ENCODE measurements at regions not wholly inside any gene's neighbourhood (a gene's known extent, or its start where the extent isn't known, plus 50 kb on each side); places are given as distances from the start of the nearest gene placed in this dataset.

GRCh38 chr6:41425511-41425910, 90.1 kb downstream of the NCR2 start:
- Mint-ChIP-seq H3K36me3 (ENCODE audit: low read depth) (no peaks in the 10 kb centered on the region), H3K27ac (ENCODE audit: unreplicated experiment) (no peak overlapping the region), H3K4me3 (no peak overlapping the region), H3K4me1 (peaks cover 15% of the 10 kb centered on the region), H3K9me3 (no peaks in the 10 kb centered on the region), H3K27me3 (ENCODE audit: low read depth) (peaks cover 54% of the 10 kb centered on the region)
- no peak for DNase-seq (ENCODE audit: low read depth, low spot score)
- TF ChIP-seq, protein P1, sequence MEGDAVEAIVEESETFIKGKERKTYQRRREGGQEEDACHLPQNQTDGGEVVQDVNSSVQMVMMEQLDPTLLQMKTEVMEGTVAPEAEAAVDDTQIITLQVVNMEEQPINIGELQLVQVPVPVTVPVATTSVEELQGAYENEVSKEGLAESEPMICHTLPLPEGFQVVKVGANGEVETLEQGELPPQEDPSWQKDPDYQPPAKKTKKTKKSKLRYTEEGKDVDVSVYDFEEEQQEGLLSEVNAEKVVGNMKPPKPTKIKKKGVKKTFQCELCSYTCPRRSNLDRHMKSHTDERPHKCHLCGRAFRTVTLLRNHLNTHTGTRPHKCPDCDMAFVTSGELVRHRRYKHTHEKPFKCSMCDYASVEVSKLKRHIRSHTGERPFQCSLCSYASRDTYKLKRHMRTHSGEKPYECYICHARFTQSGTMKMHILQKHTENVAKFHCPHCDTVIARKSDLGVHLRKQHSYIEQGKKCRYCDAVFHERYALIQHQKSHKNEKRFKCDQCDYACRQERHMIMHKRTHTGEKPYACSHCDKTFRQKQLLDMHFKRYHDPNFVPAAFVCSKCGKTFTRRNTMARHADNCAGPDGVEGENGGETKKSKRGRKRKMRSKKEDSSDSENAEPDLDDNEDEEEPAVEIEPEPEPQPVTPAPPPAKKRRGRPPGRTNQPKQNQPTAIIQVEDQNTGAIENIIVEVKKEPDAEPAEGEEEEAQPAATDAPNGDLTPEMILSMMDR (conservative IDR thresholded peaks at IDR 0.05), result no peak

- TF ChIP-seq, protein P1 (conservative IDR thresholded peaks at IDR 0.05), result no peak
- no peak overlapping the region for H3K4me3 Mint-ChIP-seq
- no peak overlapping the region for H3K27ac Mint-ChIP-seq (ENCODE audit: unreplicated experiment)
- DNase-seq (ENCODE audit: low read depth, low spot score), result no peak
- peaks cover 53% of the 10 kb centered on the region for H3K27me3 Mint-ChIP-seq (ENCODE audit: low read depth)
- H3K9me3 Mint-ChIP-seq, result no peaks in the 10 kb centered on the region
- H3K36me3 Mint-ChIP-seq (ENCODE audit: low read depth), result no peaks in the 10 kb centered on the region
- H3K4me1 Mint-ChIP-seq, result peaks cover 15% of the 10 kb centered on the region
Measured at GRCh38 chr6:41426438-41426851, 91.0 kb downstream of the NCR2 start.

GRCh38 chr6:41426888-41427641, 91.7 kb downstream of the NCR2 start:
- DNase-seq (ENCODE audit: low read depth, low spot score), result no peak
- H3K36me3 Mint-ChIP-seq (ENCODE audit: low read depth), result no peaks in the 10 kb centered on the region
- TF ChIP-seq, protein P1 (conservative IDR thresholded peaks at IDR 0.05), result no peak
- H3K9me3 Mint-ChIP-seq, result no peaks in the 10 kb centered on the region
- peaks cover 52% of the 10 kb centered on the region for H3K27me3 Mint-ChIP-seq (ENCODE audit: low read depth)
- H3K4me1 Mint-ChIP-seq, result peaks cover 15% of the 10 kb centered on the region
- no peak overlapping the region for H3K4me3 Mint-ChIP-seq
- H3K27ac Mint-ChIP-seq (ENCODE audit: unreplicated experiment), result no peak overlapping the region

GRCh38 chr6:41427642-41428335, 92.4 kb downstream of the NCR2 start:
- DNase-seq (ENCODE audit: low read depth, low spot score), result peak; percentile 25
- no peak overlapping the region for H3K27ac Mint-ChIP-seq (ENCODE audit: unreplicated experiment)
- H3K4me3 Mint-ChIP-seq, result no peak overlapping the region
- H3K36me3 Mint-ChIP-seq (ENCODE audit: low read depth), result no peaks in the 10 kb centered on the region
- TF ChIP-seq, protein P1 (conservative IDR thresholded peaks at IDR 0.05), result peak; percentile 22
- peaks cover 15% of the 10 kb centered on the region for H3K4me1 Mint-ChIP-seq
- peaks cover 46% of the 10 kb centered on the region for H3K27me3 Mint-ChIP-seq (ENCODE audit: low read depth)
- H3K9me3 Mint-ChIP-seq, result no peaks in the 10 kb centered on the region

- Mint-ChIP-seq H3K36me3 (ENCODE audit: low read depth) (no peaks in the 10 kb centered on the region), H3K9me3 (no peaks in the 10 kb centered on the region), H3K4me3 (peak overlapping the region; percentile 77), H3K27ac (ENCODE audit: unreplicated experiment) (no peak overlapping the region), H3K4me1 (peaks cover 15% of the 10 kb centered on the region), H3K27me3 (ENCODE audit: low read depth) (peaks cover 39% of the 10 kb centered on the region)
- TF ChIP-seq, protein P1 (conservative IDR thresholded peaks at IDR 0.05), result no peak
- DNase-seq (ENCODE audit: low read depth, low spot score), result no peak
Measured at GRCh38 chr6:41428336-41428995, 93.1 kb downstream of the NCR2 start.

Measured in neural crest cell (in vitro differentiated cells).